ENCODE measurements at regions not wholly inside any gene's neighbourhood (a gene's known extent, or its start where the extent isn't known, plus 50 kb on each side); places are given as distances from the start of the nearest gene placed in this dataset.

DNA sequence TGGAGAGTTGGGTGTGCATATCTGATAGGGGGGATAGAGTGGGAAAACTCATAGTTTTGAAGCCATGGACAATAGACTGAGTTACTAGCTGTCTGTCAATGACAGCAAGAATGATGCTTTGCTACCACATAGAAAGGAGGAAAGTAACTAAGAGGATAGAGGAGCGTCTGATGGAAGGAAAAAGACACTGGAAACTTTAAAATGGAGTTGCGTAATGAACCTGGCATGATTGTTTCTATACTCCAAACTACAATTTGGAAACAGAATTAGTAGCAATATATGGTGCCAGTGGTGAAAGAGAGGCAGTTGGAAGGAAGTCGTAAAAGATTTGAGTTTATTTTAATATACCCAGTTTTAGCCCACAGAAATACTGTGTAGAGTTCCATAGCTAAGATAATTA, 163.6 kb downstream of the TUSC7 start:
- DNase-seq (no peak), FAIRE-seq (no peak)
- H3K36me3 ChIP-seq (ENCODE audit: control insufficient read depth in 2 of 3, insufficient read depth in 3 of 3, low read length in 3 of 3) = no peaks in the 10 kb centered on the region
- no peak overlapping the region for H3K27ac ChIP-seq (ENCODE audit: low read depth in 2 of 2, low read length in 2 of 2)
- intact Hi-C loops (cut with DNase I) = no loop called here
- no peaks in the 10 kb centered on the region for H3K27me3 ChIP-seq (ENCODE audit: control insufficient read depth, insufficient read depth, low read length)
- no peaks in the 10 kb centered on the region for H3K4me1 ChIP-seq (ENCODE audit: control insufficient read depth in 2 of 3, insufficient read depth in 2 of 3, low read depth in 1 of 3, low read length in 3 of 3)
- H3K9me3 ChIP-seq (ENCODE audit: control insufficient read depth in 2 of 3, insufficient read depth in 1 of 3, low read length in 3 of 3) = peaks cover 0 to 3% (median 0%) of the 10 kb centered on the region in 3 donors
- TF ChIP-seq, protein P1, sequence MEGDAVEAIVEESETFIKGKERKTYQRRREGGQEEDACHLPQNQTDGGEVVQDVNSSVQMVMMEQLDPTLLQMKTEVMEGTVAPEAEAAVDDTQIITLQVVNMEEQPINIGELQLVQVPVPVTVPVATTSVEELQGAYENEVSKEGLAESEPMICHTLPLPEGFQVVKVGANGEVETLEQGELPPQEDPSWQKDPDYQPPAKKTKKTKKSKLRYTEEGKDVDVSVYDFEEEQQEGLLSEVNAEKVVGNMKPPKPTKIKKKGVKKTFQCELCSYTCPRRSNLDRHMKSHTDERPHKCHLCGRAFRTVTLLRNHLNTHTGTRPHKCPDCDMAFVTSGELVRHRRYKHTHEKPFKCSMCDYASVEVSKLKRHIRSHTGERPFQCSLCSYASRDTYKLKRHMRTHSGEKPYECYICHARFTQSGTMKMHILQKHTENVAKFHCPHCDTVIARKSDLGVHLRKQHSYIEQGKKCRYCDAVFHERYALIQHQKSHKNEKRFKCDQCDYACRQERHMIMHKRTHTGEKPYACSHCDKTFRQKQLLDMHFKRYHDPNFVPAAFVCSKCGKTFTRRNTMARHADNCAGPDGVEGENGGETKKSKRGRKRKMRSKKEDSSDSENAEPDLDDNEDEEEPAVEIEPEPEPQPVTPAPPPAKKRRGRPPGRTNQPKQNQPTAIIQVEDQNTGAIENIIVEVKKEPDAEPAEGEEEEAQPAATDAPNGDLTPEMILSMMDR (IDR thresholded peaks at IDR 0.05; ENCODE audit: borderline replicate concordance, extremely low read depth, insufficient read depth) = no peak
- H3K9ac ChIP-seq (ENCODE audit: low read length in 3 of 3) = no peak overlapping the region
- no peak overlapping the region for H3K4me3 ChIP-seq (ENCODE audit: low read length in 3 of 3)

DNA sequence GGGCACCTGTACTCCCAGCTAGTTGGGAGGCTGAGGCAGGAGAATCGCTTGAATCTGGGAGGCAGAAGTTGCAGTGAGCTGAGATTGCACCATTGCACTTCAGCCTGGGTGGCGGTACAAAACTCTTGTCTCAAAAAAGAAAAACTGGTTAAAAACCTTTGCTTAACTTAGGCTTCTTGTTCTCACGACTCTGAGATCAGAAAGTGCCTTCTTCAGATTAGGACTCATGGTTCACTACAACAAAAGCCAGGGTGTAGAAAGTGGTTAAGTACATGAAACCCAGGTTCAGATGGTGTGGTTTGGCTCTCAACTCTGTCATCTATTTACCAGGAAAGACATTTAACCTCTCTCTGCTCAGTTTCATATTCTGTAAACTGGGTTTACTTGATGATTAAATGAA, 168.4 kb downstream of the TUSC7 start:
- intact Hi-C loops (cut with DNase I) = no loop called here
- peaks cover 0 to 3% (median 0%) of the 10 kb centered on the region in 3 donors for H3K9me3 ChIP-seq (ENCODE audit: control insufficient read depth in 2 of 3, insufficient read depth in 1 of 3, low read length in 3 of 3)
- DNase-seq (no peak), FAIRE-seq (no peak)
- no peak overlapping the region for H3K27ac ChIP-seq (ENCODE audit: low read depth in 2 of 2, low read length in 2 of 2)
- no peak overlapping the region for H3K9ac ChIP-seq (ENCODE audit: low read length in 3 of 3)
- TF ChIP-seq, protein P1 (IDR thresholded peaks at IDR 0.05; ENCODE audit: borderline replicate concordance, extremely low read depth, insufficient read depth) = no peak
- no peak overlapping the region for H3K4me3 ChIP-seq (ENCODE audit: low read length in 3 of 3)
- H3K27me3 ChIP-seq (ENCODE audit: control insufficient read depth, insufficient read depth, low read length) = no peaks in the 10 kb centered on the region
- no peaks in the 10 kb centered on the region for H3K36me3 ChIP-seq (ENCODE audit: control insufficient read depth in 2 of 3, insufficient read depth in 3 of 3, low read length in 3 of 3)
- no peaks in the 10 kb centered on the region for H3K4me1 ChIP-seq (ENCODE audit: control insufficient read depth in 2 of 3, insufficient read depth in 2 of 3, low read depth in 1 of 3, low read length in 3 of 3)

DNA sequence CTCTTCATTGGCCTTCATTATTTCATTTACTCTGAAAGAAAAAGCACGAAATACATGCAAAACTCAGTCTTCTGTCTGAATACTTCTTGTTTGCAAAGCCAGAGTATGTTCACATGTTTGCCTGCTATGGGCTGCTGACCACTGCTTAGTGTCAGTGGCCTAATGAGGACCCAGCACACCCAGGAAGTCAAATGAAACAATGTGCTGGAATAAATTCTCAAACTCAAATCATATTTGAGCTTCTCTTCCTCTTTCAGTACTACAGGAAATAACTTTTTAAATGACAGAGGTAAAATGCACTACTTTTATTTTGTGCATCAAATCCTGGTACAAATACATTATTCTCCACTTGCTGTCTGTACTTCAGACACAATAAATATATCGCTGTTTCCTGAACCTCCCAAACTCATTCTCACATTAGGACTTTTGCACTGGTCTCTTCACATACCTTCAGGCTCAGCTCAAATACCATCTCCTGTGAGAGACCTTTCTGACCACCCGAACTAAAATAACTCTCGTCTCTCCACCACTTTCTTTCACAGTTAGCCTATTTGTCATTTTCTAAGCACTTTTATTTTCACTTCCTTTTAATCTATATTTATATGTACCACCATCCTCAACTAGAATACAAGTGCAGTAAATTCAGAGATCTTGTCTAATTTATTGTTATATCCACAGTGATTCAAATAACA, 176.8 kb downstream of the TUSC7 start:
- Histone ChIP-seq H3K36me3 (ENCODE audit: control insufficient read depth in 2 of 3, insufficient read depth in 3 of 3, low read length in 3 of 3) (no peaks in the 10 kb centered on the region), H3K9me3 (ENCODE audit: control insufficient read depth in 2 of 3, insufficient read depth in 1 of 3, low read length in 3 of 3) (no peaks in the 10 kb centered on the region), H3K4me3 (ENCODE audit: low read length in 3 of 3) (no peak overlapping the region), H3K27ac (ENCODE audit: low read depth in 2 of 2, low read length in 2 of 2) (no peak overlapping the region), H3K4me1 (ENCODE audit: control insufficient read depth in 2 of 3, insufficient read depth in 2 of 3, low read depth in 1 of 3, low read length in 3 of 3) (no peaks in the 10 kb centered on the region), H3K9ac (ENCODE audit: low read length in 3 of 3) (no peak overlapping the region), H3K27me3 (ENCODE audit: control insufficient read depth, insufficient read depth, low read length) (no peaks in the 10 kb centered on the region)
- TF ChIP-seq, protein P1 (IDR thresholded peaks at IDR 0.05; ENCODE audit: borderline replicate concordance, extremely low read depth, insufficient read depth) = no peak
- FAIRE-seq = no peak
- intact Hi-C loops (cut with DNase I) = no loop called here
- no peak for DNase-seq

DNA sequence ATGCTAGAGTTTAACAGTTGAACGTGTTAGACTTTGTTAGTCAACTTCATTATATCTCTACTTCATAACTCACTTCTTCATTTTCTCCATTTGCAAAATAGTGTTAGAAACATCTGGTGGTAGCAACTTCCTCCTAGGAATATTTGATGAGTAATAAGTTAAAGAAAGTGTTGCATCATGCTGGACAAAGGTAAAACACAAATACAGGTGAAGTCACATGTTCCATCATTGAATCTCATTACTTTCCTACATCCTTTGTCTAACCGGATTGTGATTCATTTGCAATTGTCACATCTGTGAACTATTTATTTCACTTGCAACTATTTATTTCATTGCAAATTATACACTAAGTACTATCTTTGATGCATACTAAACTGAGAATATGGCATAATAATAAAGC, 186.5 kb downstream of the TUSC7 start:
- H3K27me3 ChIP-seq (ENCODE audit: control insufficient read depth, insufficient read depth, low read length) = no peaks in the 10 kb centered on the region
- H3K4me3 ChIP-seq (ENCODE audit: low read length in 3 of 3) = no peak overlapping the region
- no peak overlapping the region for H3K27ac ChIP-seq (ENCODE audit: low read depth in 2 of 2, low read length in 2 of 2)
- intact Hi-C loops (cut with DNase I) = no loop called here
- TF ChIP-seq, protein P1 (IDR thresholded peaks at IDR 0.05; ENCODE audit: borderline replicate concordance, extremely low read depth, insufficient read depth) = no peak
- H3K9me3 ChIP-seq (ENCODE audit: control insufficient read depth in 2 of 3, insufficient read depth in 1 of 3, low read length in 3 of 3) = no peaks in the 10 kb centered on the region
- DNase-seq (no peak), FAIRE-seq (no peak)
- H3K4me1 ChIP-seq (ENCODE audit: control insufficient read depth in 2 of 3, insufficient read depth in 2 of 3, low read depth in 1 of 3, low read length in 3 of 3) = no peaks in the 10 kb centered on the region
- no peak overlapping the region for H3K9ac ChIP-seq (ENCODE audit: low read length in 3 of 3)
- no peaks in the 10 kb centered on the region for H3K36me3 ChIP-seq (ENCODE audit: control insufficient read depth in 2 of 3, insufficient read depth in 3 of 3, low read length in 3 of 3)

Data from kidney (tissue), 13 donors.